ENCODE measurements at regions not wholly inside any gene's neighbourhood (a gene's known extent, or its start where the extent isn't known, plus 50 kb on each side); places are given as distances from the start of the nearest gene placed in this dataset.
"Not testable (repeated sequence)": the region's sequence is repeated elsewhere in the genome, so short reads cannot be mapped to it uniquely, and the experiment has no call there.

GRCh38 chr4:148955564-148956297, 513.5 kb upstream of the NR3C2 start:
- no peak for DNase-seq

GRCh38 chr4:148954011-148954749, 512.0 kb upstream of the NR3C2 start:
- DNase-seq = no peak

- no peak for DNase-seq
Observed at GRCh38 chr4:148951346-148951745, 509.1 kb upstream of the NR3C2 start.

GRCh38 chr4:148946271-148946670, 504.1 kb upstream of the NR3C2 start:
- no peak for DNase-seq

GRCh38 chr4:148944839-148945219, 502.6 kb upstream of the NR3C2 start:
- no peak for DNase-seq

- DNase-seq = no peak
Observed at GRCh38 chr4:148944136-148944838, 502.1 kb upstream of the NR3C2 start.

- no peak for DNase-seq
Observed at GRCh38 chr4:148934926-148935578, 492.8 kb upstream of the NR3C2 start.

- peak; percentile 55 to 67 (median 63) for DNase-seq
Observed at GRCh38 chr4:148926276-148927260, 484.4 kb upstream of the NR3C2 start.

GRCh38 chr4:148923881-148924280, 481.7 kb upstream of the NR3C2 start:
- DNase-seq = no peak

GRCh38 chr4:148922497-148922896, 480.3 kb upstream of the NR3C2 start:
- no peak for DNase-seq

GRCh38 chr4:148914734-148915133, 472.5 kb upstream of the NR3C2 start:
- no peak for DNase-seq

GRCh38 chr4:148914301-148914700, 472.1 kb upstream of the NR3C2 start:
- DNase-seq = no peak

- no peak for DNase-seq
Observed at GRCh38 chr4:148903388-148903787, 461.2 kb upstream of the NR3C2 start.

GRCh38 chr4:148901075-148901705, 459.0 kb upstream of the NR3C2 start:
- DNase-seq = no peak

GRCh38 chr4:148898139-148898538, 455.9 kb upstream of the NR3C2 start:
- not testable (repeated sequence) for DNase-seq

GRCh38 chr4:148893095-148893494, 450.9 kb upstream of the NR3C2 start:
- DNase-seq = no peak

GRCh38 chr4:148883891-148884290, 441.7 kb upstream of the NR3C2 start:
- DNase-seq = no peak

- no peak for DNase-seq
Observed at GRCh38 chr4:148883435-148883834, 441.2 kb upstream of the NR3C2 start.

GRCh38 chr4:148881860-148882643, 439.8 kb upstream of the NR3C2 start:
- DNase-seq = no peak

GRCh38 chr4:148874331-148874730, 432.1 kb upstream of the NR3C2 start:
- no peak for DNase-seq

Measured in muscle of back (tissue), 3 donors.